ENCODE measurements at regions not wholly inside any gene's neighbourhood (a gene's known extent, or its start where the extent isn't known, plus 50 kb on each side); places are given as distances from the start of the nearest gene placed in this dataset.

DNA sequence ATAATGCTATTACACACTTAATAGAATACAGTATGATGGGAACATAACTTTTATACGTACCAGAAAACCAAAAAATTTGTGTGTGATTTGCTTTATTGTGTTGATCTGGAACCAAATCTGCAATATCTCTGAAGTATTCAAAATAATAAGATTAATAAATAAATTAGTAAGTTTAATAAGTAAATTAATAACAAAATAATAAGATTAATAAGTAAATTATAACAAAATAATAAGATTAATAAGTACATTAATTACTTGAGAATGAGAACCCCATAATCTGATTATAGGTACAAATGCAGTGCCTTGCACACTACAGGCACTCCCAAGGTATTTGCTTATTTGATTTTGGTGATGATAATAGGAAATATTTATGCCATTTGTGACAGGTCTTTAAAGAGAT lies 267.4 kb downstream of the ZNF326 start:
- H3K4me1 ChIP-seq (ENCODE audit: control insufficient read depth, insufficient read depth, low read length): no peaks in the 10 kb centered on the region
- H3K9ac ChIP-seq (ENCODE audit: extremely low read depth, low read length, poor library complexity, severe bottlenecking): no peak overlapping the region
- no peaks in the 10 kb centered on the region for H3K27me3 Mint-ChIP-seq (ENCODE audit: insufficient read depth)
- no peaks in the 10 kb centered on the region for H3K27me3 ChIP-seq (ENCODE audit: control insufficient read depth, insufficient read depth, low read length, poor library complexity, severe bottlenecking)
- peaks cover 4% of the 10 kb centered on the region for H3K36me3 Mint-ChIP-seq (ENCODE audit: low read depth)
- no peaks in the 10 kb centered on the region for H3K36me3 ChIP-seq (ENCODE audit: control insufficient read depth, insufficient read depth, low read length)
- WGBS, 2 experiments (ENCODE audit: insufficient coverage in 1 of 2, insufficient read length in 1 of 2): no CpG with 5 or more reads among the region's 1 CpG
- H3K27ac ChIP-seq (ENCODE audit: low read depth, low read length): no peak overlapping the region
- no peaks in the 10 kb centered on the region for H3K9me3 ChIP-seq (ENCODE audit: control insufficient read depth, low read length)
- TF ChIP-seq, protein P1, sequence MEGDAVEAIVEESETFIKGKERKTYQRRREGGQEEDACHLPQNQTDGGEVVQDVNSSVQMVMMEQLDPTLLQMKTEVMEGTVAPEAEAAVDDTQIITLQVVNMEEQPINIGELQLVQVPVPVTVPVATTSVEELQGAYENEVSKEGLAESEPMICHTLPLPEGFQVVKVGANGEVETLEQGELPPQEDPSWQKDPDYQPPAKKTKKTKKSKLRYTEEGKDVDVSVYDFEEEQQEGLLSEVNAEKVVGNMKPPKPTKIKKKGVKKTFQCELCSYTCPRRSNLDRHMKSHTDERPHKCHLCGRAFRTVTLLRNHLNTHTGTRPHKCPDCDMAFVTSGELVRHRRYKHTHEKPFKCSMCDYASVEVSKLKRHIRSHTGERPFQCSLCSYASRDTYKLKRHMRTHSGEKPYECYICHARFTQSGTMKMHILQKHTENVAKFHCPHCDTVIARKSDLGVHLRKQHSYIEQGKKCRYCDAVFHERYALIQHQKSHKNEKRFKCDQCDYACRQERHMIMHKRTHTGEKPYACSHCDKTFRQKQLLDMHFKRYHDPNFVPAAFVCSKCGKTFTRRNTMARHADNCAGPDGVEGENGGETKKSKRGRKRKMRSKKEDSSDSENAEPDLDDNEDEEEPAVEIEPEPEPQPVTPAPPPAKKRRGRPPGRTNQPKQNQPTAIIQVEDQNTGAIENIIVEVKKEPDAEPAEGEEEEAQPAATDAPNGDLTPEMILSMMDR (conservative IDR thresholded peaks at IDR 0.05): no peak
- H3K4me3 Mint-ChIP-seq: no peak overlapping the region
- H3K9me3 Mint-ChIP-seq: no peaks in the 10 kb centered on the region
- H3K4me3 ChIP-seq (ENCODE audit: low read length): no peak overlapping the region
- no peak for DNase-seq
- no peak overlapping the region for H3K27ac Mint-ChIP-seq
- H3K4me1 Mint-ChIP-seq: no peaks in the 10 kb centered on the region

DNA sequence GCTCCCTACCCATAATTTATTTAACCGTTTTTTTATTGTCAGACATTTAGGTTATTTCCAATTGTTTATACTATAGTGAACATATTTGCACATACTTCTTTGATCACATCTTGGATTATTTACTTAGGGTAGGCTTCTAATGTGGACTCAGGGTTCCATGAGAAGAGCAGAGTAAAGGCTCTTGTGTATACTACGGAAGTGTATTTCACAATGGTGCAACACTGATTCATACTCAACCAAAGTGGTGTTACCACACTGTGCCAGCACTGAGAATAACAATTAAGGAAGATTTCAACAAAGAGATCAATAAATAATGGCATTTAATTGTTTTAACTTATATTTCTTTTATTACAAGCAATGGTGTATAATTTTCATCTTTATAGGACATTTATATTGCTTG lies 251.2 kb downstream of the ZNF326 start:
- H3K36me3 ChIP-seq (ENCODE audit: control insufficient read depth, insufficient read depth, low read length): no peaks in the 10 kb centered on the region
- H3K27ac ChIP-seq (ENCODE audit: low read depth, low read length): no peak overlapping the region
- Mint-ChIP-seq H3K36me3 (ENCODE audit: low read depth) (peaks cover 25% of the 10 kb centered on the region), H3K27ac (no peak overlapping the region), H3K4me3 (no peak overlapping the region), H3K4me1 (peaks cover 10% of the 10 kb centered on the region), H3K27me3 (ENCODE audit: insufficient read depth) (peaks cover 5% of the 10 kb centered on the region), H3K9me3 (peaks cover 43% of the 10 kb centered on the region)
- 80 to 100% methylated on average over 1 of the region's 2 CpGs for WGBS, 2 experiments (ENCODE audit: insufficient coverage in 1 of 2, insufficient read length in 1 of 2)
- peaks cover 15% of the 10 kb centered on the region for H3K9me3 ChIP-seq (ENCODE audit: control insufficient read depth, low read length)
- TF ChIP-seq, protein P1 (conservative IDR thresholded peaks at IDR 0.05): no peak
- no peak for DNase-seq
- no peaks in the 10 kb centered on the region for H3K4me1 ChIP-seq (ENCODE audit: control insufficient read depth, insufficient read depth, low read length)
- no peaks in the 10 kb centered on the region for H3K27me3 ChIP-seq (ENCODE audit: control insufficient read depth, insufficient read depth, low read length, poor library complexity, severe bottlenecking)
- H3K9ac ChIP-seq (ENCODE audit: extremely low read depth, low read length, poor library complexity, severe bottlenecking): no peak overlapping the region
- H3K4me3 ChIP-seq (ENCODE audit: low read length): no peak overlapping the region

DNA sequence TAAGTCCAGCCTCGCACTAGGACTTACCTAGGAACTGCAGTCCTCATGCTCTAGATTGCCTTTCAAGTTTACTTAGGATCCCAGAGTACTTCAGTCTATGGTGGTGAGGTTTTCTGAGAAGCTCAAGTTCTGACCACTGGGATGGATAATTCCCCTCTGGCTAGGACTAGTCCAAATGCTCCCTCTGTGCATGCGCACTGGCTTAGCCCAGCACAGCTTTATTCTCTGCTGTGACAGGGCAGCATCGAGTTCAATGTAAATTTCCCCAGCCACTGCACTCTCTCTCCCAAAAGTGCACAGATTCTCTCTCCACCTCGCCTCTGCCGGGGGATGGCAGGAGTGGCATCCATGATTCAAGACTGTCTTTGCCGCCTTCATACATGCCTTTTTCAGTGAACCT lies 241.6 kb downstream of the ZNF326 start:
- Histone ChIP-seq H3K9ac (ENCODE audit: extremely low read depth, low read length, poor library complexity, severe bottlenecking) (no peak overlapping the region), H3K36me3 (ENCODE audit: control insufficient read depth, insufficient read depth, low read length) (no peaks in the 10 kb centered on the region), H3K4me3 (ENCODE audit: low read length) (no peak overlapping the region), H3K9me3 (ENCODE audit: control insufficient read depth, low read length) (peaks cover 19% of the 10 kb centered on the region), H3K27me3 (ENCODE audit: control insufficient read depth, insufficient read depth, low read length, poor library complexity, severe bottlenecking) (no peaks in the 10 kb centered on the region), H3K27ac (ENCODE audit: low read depth, low read length) (no peak overlapping the region), H3K4me1 (ENCODE audit: control insufficient read depth, insufficient read depth, low read length) (no peaks in the 10 kb centered on the region)
- TF ChIP-seq, protein P1 (conservative IDR thresholded peaks at IDR 0.05): no peak
- Mint-ChIP-seq H3K4me3 (no peak overlapping the region), H3K36me3 (ENCODE audit: low read depth) (peaks cover 13% of the 10 kb centered on the region), H3K9me3 (peaks cover 30% of the 10 kb centered on the region), H3K27me3 (ENCODE audit: insufficient read depth) (no peaks in the 10 kb centered on the region), H3K4me1 (peaks cover 8% of the 10 kb centered on the region), H3K27ac (no peak overlapping the region)
- 91 to 96% methylated on average over 5 to 6 of the region's 6 CpGs for whole genome bisulfite sequencing, 2 experiments (ENCODE audit: insufficient coverage in 1 of 2, insufficient read length in 1 of 2)
- DNase-seq: no peak

Measured in endodermal cell (in vitro differentiated cells).